Endothelial cell of umbilical vein (primary cell): ENCODE measurements at regions not wholly inside any gene's neighbourhood (a gene's known extent, or its start where the extent isn't known, plus 50 kb on each side); places are given as distances from the start of the nearest gene placed in this dataset. TPM values are rescaled to one million over a fixed set of nuclear protein-coding genes. Genes with fewer than 3 reads are reported as not detected.

ENCODE experiments used
- small RNA-seq: library from RNA; depleted of rRNA; stranded (forward); fragments of <200 nt; gene quantifications from one replicate; pipeline ENCODE3, GENCODE V24; 2012; ENCODE audit warnings: low replicate concordance, low read depth; ENCODE audit not compliant: insufficient read depth, insufficient read length

Small RNAs in the stretch of these regions (small RNA-seq; reads per million reads assigned to genes)
- gene RNA5SP486: not detected
- gene RNU7-144P: not detected
- gene RNU7-92P: not detected
